ENCODE measurements at regions not wholly inside any gene's neighbourhood (a gene's known extent, or its start where the extent isn't known, plus 50 kb on each side); places are given as distances from the start of the nearest gene placed in this dataset.
"Not testable (repeated sequence)": the region's sequence is repeated elsewhere in the genome, so short reads cannot be mapped to it uniquely, and the experiment has no call there.

- no peak for DNase-seq
Observed at GRCh38 chrX:13381514-13381913, 61.7 kb upstream of the ATXN3L start.

- DNase-seq = no peak
Observed at GRCh38 chrX:13380211-13380610, 60.4 kb upstream of the ATXN3L start.

- DNase-seq = not testable (repeated sequence)
Observed at GRCh38 chrX:13378562-13379518, 59.0 kb upstream of the ATXN3L start.

GRCh38 chrX:13377550-13377934 lies 57.7 kb upstream of the ATXN3L start:
- DNase-seq = peak; percentile 41

- peak; percentile 39 for DNase-seq
Observed at GRCh38 chrX:13376857-13377549, 57.1 kb upstream of the ATXN3L start.

GRCh38 chrX:13375596-13375995 lies 55.7 kb upstream of the ATXN3L start:
- not testable (repeated sequence) for DNase-seq

- no peak for DNase-seq
Observed at GRCh38 chrX:13374364-13374763, 54.5 kb upstream of the ATXN3L start.

- no peak for DNase-seq
Observed at GRCh38 chrX:13373431-13374187, 53.8 kb upstream of the ATXN3L start.

- no peak for DNase-seq
Observed at GRCh38 chrX:13373027-13373426, 53.2 kb upstream of the ATXN3L start.

- no peak for DNase-seq
Observed at GRCh38 chrX:13372203-13372980, 52.5 kb upstream of the ATXN3L start.

- no peak for DNase-seq
Observed at GRCh38 chrX:13371186-13371585, 51.3 kb upstream of the ATXN3L start.

- DNase-seq = no peak
Observed at GRCh38 chrX:13370713-13371112, 50.9 kb upstream of the ATXN3L start.
